HG02981 (cell line): ENCODE measurements at regions not wholly inside any gene's neighbourhood (a gene's known extent, or its start where the extent isn't known, plus 50 kb on each side); places are given as distances from the start of the nearest gene placed in this dataset.
A peak's percentile ranks its signal among the peaks of the same experiment; 100 is the strongest.

Source experiments
- ATAC-seq: cut with Tn5 transposase; IDR thresholded peaks from one replicate; pipeline ENCODE4 v1.9.1; 2021; ENCODE audit warnings: mild to moderate bottlenecking, moderate library complexity; ENCODE audit not compliant: unreplicated experiment

DNA sequence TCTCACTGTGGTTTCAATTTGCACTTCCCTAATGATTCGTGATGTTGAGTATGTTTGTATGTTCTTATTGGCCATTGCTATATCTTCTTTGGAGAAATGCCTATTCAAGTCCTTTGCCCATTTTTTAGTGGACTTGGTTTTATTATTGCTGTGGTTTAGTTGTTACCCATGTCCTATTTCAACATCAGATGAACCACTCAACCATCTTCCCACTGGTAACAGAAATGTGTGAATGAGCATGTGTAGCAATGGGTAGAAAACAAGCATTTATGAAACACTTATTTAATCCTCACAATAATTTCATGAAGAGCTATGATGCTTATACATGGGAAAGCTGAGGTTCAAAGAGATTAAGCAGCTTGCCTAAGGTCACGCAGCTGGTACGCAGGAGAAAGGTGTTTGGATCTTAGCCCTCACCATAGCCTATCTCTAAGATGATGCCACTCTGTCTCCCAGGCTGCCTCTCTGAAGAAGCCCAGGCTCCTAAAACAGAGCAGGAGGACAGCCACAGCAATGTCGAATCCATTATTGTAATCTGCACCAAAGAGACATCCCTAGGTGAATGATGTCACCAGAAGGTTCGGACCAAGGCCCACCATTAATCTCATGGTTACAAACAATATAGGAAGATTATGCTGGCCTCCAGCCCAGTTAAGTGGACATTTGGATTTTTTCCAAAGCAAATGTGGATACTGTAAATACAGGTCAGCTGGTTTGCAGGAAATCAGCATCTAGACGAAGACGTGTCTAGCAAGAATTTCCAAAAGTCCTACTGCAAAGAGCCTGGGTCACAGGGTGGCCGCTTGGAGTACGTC, 447.6 kb upstream of the ZMIZ1 start:
- no peak for ATAC-seq

DNA sequence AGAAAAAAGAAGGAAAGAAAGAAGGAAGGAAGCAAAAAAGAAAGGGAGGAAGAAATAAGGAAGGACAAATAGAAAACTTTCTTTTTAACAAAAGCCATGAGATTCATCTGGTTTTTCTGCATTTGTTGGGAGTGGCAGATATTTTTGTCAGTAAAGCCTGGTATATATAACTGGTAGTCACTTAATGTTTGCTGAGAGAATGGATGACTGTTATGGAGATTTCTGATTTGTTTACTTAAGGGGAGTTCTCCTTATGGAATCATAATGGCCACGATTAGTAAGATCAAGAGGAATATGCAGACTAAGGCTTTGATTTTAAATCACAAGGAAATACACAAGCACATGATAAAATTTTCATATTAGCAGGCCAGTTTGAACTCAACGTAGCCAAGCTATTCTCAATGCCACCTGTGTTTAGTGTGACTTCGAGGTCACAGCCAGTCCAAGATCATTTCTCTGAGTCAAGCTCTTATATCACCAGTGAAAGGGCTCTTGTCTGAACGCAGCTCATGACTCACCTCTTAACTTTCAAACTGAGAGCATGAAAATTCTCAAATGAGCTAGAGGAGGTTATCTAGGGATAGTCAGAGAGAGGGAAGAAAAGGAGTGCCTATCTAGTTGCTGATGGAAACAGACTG, 445.1 kb upstream of the ZMIZ1 start:
- no peak for ATAC-seq

DNA sequence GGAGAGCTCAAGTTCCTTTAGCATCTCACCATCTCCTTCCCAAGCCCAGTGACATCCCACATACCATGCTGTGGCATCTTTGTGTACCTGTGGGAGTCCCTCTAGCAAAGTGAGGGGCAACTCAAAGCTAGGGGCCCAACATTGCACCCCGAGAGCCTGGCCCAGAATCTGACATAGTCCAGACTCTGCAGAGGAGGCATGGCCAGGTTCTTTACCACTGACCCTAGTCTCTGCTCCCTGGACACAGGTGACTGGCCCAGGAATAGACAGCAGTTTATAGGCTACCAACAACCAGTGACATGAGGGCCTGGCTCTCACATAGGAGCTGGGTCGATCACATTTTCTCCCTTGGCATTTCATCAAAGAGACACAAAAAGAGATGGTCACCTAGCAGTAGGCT, 444.0 kb upstream of the ZMIZ1 start:
- no peak for ATAC-seq

DNA sequence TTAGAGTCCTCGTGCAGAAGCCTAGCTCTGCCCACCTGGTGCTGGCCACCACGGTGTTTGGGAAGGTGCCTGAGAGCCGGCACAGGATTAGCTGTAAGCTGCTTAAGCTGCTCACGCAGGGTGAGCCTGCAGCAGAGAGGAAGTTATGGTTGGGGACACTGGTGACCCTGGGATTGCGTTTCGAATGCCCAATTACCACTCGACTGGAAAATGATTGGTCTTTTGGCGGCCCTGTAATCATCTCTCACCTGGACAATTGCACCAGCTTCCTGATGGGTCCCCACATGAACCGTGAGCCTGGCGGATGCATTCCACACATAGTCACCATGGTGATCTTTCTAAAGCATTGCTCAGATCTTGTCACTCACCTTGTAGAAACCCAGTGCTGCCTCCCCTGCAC, 442.3 kb upstream of the ZMIZ1 start:
- ATAC-seq, result no peak

DNA sequence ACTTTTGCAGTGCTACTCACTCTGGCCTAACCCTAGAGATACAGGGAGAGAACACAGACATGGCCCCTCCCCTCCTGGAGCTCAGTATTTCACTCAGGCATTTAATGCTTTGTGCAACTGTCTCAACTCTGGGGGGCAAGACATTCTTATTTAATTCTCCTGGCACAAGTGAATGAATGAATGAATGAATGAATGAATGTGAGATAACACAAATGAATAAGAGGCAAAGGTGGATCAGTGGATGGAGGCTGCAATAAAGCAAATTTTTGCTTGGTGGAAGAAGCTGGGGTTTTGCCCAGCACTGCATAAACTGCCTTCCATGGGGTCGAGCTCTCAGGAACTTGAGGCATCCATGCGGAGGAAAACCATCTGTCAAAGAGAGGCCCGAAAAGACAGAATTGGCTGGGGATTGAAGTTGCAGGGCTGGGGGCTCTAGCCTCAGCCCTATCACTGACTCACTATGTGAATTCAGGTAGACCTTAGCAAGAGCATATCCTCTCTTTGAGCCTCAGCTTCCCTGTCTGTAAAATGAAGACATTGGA, 441.4 kb upstream of the ZMIZ1 start:
- ATAC-seq, result no peak

DNA sequence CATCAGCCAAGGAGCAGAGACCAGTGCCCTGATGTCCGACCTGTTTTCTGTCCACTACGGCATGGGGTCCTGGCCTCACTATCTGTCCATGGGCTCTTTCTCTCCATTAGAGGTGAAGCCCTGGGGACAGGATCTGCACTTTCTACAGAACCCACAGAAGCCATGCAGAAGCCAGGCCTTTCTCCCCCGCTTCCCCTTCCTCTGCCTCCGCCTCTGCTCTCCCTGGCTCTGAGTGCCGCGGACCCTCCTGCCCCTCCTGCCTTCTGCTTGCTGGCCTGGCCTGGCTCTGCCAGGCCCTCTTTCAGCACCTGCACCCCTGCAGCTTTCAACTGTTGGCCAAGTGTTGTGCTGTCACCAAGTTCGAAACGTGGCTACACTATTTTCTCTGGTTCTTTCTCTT, 439.8 kb upstream of the ZMIZ1 start:
- ATAC-seq, result no peak

DNA sequence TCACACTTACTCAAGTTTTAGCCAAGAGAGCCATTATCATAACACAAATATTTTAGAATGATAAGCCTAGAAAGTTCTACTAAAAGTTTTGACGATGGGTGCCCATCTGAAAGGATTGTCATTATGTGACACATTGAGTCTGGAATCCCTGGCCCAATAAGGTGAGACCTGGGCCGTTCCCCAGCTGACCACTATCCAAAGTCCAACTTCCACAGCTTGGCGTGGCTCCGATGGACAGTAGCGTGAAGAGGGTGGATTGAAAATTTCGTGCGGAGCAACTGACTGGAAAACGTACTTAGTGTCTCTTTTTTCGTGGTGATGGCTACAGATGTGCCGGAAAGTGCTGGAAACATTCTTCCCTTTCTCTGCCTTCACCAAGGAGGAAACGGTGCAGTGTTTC, 439.0 kb upstream of the ZMIZ1 start:
- no peak for ATAC-seq

DNA sequence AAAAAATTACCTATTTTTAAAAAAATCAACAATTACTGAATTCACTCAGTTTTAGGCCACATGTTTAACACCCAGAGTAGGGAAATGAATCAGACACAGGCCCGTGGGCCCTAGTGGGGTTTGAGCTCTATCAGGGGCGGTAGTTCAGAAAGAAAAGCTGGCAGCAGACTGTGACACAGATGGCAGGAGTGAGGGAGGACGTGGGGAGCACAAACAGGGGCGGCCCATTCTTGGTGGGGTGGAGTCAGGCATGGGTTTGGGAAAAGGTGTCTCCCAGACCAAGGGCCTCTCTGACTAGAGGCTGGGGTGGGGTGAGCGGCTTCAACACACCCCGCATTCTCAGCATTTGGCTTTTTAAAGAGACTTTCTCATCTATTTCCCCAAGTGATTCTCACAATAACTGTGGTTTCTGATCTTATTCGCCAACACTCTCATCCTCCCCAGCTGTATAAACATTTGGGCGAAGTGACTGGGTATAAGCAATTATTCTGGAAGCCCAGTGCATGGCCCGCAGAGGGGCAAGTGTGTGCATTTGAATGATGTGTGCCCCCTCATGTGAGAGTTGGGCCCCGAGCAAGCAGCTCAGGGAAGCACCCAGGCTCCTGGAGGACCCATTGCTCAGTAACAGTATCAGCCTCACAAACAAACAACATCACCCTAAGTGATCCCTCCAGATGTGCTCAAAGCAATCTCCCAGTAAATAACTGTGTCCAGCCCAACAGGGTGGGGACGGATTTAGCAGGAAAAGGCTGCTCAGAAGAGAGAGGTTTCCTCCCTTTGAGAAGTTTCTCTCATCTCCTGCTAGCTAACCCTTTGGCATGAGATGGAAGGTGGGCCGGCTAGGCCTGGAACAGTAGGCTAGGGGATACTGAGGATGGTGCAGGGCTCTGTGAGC, 437.6 kb upstream of the ZMIZ1 start:
- no peak for ATAC-seq

DNA sequence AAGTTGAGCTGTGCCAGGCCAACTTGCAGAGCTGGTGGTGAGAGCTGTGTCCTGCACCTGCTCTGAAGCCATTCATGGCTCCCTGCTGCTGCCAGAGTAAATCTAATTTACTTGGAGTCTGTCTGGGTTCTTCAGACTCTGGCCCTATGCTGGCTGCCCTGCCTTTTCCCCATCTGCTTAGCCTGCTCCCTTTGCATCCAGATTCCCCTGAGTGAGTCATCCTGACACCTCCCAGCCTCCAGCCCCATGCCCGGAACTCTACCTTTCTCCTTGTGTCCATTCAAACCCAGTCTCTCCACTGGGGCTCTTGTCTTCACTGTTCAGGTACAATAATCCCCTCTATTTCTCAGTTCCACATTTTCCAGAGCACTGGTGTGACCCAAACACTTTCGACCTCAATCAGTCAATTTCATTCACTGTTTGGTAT, 434.4 kb upstream of the ZMIZ1 start:
- ATAC-seq, result peak; percentile 55

DNA sequence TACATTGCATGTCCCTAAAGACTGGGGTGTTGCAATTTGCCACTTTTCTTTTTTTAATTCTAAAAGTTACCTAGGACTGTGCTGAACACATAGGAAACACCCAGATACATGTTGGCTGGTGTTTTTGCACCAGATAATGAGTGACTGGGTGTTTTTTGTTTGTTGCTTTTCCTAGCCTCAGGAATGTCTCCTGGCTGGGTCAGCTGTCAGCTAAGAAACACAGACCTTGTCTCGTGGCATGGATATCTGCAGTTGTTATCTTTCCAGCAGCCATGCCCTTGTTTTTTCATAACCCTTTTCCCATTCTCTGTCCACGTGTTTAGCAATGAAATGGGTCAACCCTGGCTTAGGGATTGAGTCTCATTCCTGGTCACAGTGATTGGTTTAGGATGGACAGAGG, 433.9 kb upstream of the ZMIZ1 start:
- ATAC-seq, result no peak

DNA sequence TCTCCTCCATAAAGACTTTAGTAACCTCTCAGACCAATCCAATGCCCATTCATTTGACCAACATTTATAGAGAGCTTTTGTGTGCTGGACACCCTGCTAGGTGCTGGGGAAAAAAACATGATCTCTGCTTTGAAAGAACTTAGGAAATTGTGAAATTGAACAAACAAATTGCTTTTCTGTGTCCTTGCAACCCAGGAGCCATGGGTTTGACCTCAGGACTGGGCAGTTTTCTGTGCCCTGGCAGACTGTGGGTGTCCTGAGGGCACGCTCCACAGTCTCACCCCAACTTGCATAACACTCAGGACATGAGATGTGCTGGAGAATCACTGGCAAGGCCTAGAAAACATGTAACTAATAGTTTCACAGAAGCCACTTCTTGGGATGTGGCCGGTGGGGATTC, 429.1 kb upstream of the ZMIZ1 start:
- ATAC-seq, result no peak

DNA sequence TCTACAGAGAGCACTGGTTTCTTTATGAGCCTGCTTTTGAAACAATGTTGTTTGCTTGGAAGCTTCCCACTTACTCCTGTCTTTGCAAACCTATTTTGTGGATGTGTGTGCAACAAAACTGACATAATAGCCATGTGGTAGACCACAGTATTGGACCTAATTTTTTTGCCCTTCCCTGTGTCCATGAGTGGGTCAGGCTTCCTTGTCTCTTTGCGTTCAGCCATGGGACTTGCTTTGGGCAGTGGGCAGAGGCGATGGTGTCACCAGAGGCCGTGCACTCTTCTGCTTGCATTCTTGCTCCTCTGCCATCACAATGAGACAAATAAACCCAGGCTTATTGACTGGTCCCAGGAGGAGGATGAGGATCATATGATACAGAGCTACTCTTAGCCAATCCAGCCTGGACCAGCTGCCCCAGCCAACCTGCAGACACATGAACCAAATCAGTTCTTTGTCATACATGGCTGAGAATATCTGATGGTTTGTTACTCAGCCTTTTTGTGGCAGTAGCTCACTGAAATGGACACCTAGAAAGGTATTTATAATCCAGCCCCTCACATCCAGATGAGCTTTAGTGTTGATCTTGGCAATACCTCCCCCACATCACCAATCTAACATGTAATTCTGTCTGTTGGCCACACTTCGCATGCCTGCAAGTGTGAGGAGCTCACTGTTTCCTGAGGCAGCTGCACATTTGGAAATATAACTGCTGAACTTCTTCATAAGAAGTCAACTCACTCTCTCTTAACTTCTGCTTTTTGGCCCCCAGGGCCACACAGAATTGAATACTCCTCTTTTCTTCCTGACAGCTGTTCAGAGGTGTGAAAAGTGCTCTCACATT, 427.8 kb upstream of the ZMIZ1 start:
- ATAC-seq, result no peak

DNA sequence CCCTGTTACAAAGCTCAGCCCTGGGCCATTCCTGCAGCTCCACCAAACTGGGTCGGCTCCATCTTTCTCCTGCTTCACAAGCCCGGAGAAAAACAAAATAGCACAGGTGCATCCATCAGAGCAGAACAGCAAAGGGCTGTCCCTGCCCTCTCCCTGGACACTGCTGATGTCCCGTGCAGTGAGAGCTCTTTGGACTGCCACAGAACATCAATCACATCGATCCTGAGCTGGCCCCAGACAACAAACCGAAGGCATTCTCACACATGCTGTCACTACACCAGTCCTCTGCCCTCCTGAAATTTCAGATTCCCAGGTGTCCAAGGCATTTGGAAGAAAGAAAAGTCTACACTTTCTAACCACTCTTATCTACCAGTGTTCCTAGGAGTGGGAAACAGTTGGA, 427.1 kb upstream of the ZMIZ1 start:
- no peak for ATAC-seq

DNA sequence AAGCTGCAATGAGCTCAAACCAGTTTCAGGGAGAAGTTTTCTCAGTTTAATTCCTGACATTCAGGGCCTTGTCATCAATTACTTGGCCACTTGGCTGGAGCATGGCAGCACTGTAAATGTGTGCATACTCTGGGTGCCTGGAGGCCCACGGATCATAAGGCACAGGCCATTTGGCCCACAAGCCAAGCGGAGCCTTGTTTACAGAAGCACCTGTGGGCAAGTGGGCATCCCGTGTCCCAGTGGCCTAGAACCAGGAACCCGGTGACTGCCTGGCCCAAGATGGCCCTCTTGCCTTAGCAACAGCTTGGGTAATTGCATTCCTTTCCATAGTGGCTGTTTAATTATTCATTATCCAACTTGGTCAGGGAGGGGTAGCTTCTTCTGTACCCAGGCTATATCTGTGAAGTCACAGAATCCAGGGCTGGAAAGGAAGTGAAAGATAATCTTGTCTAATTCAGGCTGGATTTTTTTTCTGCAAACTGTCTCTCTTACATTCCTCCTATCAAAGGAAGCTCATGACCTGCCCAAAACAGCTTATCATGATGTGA, 426.4 kb upstream of the ZMIZ1 start:
- no peak for ATAC-seq

DNA sequence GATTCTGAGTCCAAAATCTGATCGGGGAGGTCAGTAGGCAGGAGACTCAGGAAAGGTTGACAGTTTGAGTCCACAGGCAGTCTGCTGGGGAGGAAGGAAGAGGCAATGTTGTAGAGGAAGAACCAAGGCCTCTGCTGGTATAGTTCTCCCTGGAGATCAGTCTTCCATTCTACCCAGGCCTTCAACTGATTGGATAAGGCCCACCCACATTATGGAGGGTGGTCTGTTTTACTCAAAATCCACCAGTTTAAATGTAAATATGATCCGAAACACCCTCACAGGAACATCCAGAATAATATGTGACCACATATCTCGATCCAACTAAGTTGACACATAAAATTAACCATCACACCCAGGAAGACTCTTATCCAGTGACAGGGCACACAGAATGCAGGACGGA, 425.3 kb upstream of the ZMIZ1 start:
- ATAC-seq, result no peak

DNA sequence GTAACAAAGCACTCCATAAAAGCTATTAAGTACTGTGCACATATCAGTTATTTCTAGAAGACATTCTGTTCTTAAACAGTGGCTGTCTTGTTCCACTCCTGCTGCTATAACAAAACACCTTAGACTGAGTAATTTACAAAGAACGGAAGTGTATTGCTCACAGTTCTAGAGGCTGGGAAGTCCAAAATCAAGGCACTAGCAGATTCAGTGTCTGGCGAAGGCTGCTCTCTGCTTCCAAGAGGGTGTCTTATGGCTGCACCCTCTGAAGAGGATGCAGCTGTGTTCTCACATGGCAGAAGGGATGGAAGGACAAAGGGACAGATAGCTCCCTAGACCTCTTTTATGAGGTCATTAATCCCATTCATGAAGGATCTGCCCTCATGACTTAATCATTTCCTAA, 424.2 kb upstream of the ZMIZ1 start:
- ATAC-seq, result no peak

DNA sequence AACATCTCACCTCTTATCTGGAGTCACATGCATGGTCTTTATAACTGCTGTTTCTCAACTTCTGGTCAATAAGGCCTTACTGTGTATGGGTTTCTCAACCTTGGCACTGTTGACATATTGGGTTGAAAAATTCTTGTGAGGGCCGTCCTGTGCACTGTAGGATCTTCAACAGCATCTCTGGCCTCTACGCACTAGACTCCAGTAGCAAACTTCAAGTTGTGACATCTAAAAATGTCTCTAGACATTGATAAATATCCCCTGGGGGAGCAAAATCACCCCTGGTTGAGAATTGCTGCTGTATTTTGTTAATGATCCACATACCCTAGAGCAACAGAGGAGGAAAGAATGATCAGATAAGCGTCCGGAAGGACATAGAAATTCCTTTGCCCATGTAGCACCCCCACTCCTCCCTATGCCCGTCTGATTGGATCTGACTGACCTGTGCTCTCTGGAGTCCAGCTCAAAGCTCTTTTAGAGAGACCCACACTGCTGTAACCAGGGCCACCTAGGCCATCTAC, 423.5 kb upstream of the ZMIZ1 start:
- ATAC-seq, result no peak

DNA sequence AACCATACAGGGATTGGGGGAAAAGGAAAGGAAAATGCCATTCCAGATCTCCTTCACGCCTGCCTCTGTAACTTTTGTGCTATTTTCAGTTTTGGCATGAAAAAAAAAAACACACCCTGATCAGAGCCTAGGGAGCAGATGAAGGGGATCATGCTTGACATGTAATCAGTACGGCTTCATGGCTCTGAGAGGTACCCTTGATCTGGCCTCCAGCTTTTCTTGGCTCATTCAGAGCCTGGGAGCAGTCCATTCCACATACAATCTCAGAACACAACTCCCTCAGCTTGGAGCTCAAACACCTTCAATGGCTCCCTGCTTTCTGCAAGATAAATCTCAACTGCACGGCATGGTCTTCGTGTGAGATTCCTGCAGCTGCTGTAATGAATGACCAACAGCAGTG, 422.8 kb upstream of the ZMIZ1 start:
- ATAC-seq, result no peak

DNA sequence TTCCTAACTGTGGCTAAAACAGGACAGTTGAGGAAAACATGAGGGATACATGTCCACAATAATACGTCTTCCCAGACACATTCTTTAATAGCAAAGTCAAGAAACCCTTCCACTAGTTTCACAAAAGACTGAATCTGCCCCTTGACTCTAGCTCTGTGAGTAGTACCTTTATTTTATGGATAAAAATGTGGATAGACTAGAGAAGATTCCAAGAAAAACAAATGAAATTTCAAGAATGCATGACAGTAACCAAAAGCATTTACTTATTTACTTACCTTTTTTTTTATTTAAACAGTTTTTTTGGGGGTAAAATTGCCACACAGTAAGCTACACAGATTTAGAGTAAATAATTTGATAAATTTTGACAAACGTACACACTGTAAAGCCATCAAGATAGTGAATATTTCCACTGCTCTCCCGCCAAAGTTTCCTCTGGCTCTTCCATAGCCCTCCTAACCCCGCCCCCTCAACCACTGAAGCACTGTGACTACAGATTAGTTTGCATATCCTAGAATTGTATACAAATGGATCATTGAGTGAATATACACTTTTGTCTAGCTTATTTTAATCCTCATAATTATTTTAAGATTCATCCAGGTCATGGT, 420.4 kb upstream of the ZMIZ1 start:
- ATAC-seq, result no peak

DNA sequence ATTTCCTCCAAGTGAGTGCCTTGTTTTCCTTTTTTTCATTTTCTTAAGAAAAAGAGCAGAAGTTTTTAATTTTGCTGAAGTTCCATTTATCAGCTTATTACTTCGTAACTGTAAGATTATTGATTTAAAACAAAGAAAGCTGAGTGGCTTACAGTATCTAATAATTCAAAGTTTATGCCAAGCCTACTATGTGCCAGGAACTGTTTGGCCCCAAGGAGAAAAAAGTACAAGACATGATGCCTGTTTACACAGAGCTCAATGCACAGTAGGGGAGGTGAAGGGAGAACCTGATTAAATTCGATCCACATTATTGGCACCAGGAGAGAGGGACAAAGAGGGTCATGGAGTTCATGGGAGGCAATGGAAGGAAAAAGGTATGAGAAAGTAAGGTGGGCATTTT, 419.3 kb upstream of the ZMIZ1 start:
- no peak for ATAC-seq
